GM12878 (cell line): ENCODE measurements at regions not wholly inside any gene's neighbourhood (a gene's known extent, or its start where the extent isn't known, plus 50 kb on each side); places are given as distances from the start of the nearest gene placed in this dataset.

Source experiments
- CEBPB ChIP-seq, 2 experiments: fragments of 150-350 bp in 1 of 2; IDR thresholded peaks; 2 replicates each; pipeline ENCODE4 v1.6.1; 2012 to 2014; ENCODE audit warnings: low read depth in 2 of 2, low read length in 2 of 2, borderline replicate concordance in 1 of 2, inconsistent platforms in 1 of 2
- CTCF ChIP-seq, 3 experiments: IDR thresholded peaks in 2 of 3; conservative IDR thresholded peaks in 1 of 3; 2 replicates each; pipeline ENCODE4 v1.5.1; 2011; ENCODE audit warnings: low read depth in 3 of 3, low read length in 3 of 3, mild to moderate bottlenecking in 3 of 3, control low read depth in 2 of 3, moderate library complexity in 2 of 3, inconsistent platforms in 1 of 3, mixed read lengths in 1 of 3; ENCODE audit not compliant: control insufficient read depth in 2 of 3, insufficient read depth in 1 of 3; ENCODE audit errors: extremely low read depth in 1 of 3
- EP300 ChIP-seq, 2 experiments: fragments of 150-350 bp in 1 of 2; IDR thresholded peaks; 2 replicates each; pipeline ENCODE4 v1.6.1; 2011 to 2012; ENCODE audit warnings: low read depth in 2 of 2, low read length in 2 of 2, borderline replicate concordance in 1 of 2, improper control_type of control experiment in 1 of 2, inconsistent platforms in 1 of 2; ENCODE audit not compliant: control insufficient read depth in 1 of 2
- MEF2A ChIP-seq: IDR thresholded peaks from 2 replicates; pipeline ENCODE4 v1.6.1; 2011; ENCODE audit warnings: low read depth, mild to moderate bottlenecking, low read length, moderate library complexity; ENCODE audit not compliant: insufficient read depth
- RAD21 ChIP-seq: IDR thresholded peaks from 2 replicates; pipeline ENCODE4 v1.6.1; 2011; ENCODE audit warnings: mild to moderate bottlenecking, low read depth, low read length, moderate library complexity; ENCODE audit not compliant: insufficient read depth
- SUZ12 ChIP-seq: fragments of 200-600 bp; sonication (generic); IDR thresholded peaks from one replicate; pipeline ENCODE4 v1.6.1; 2018; ENCODE audit warnings: antibody characterized with exemption, mild to moderate bottlenecking; ENCODE audit not compliant: unreplicated experiment
- ZNF24 ChIP-seq: fragments of 450-650 bp; IDR thresholded peaks from 2 replicates; pipeline ENCODE4 v1.6.1; 2017; ENCODE audit warnings: antibody characterized with exemption, mild to moderate bottlenecking
- TF ChIP-seq, protein P1 (sequence below): IDR thresholded peaks from 2 replicates; pipeline ENCODE4 v1.6.1; 2011; ENCODE audit warnings: mild to moderate bottlenecking, low read depth, low read length, moderate library complexity; ENCODE audit not compliant: insufficient replicate concordance

DNA sequence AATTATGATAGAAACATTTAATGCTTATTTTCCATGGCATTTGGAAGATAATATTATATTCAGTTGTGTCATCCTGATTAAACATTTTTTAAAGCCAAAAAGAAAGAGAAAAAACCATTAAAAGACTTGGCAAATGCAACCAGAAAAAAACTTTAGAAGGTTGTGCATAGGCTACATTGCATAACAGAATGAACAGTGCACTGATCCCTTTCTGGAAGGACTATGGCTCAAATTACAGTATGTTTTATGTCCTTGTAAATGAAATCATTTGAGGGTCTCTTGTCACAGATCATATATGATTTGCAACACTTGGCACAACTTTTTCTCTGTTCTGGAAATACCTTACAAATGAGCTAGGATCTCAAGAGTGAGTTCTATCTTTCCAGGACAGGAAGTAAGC lies 275.2 kb upstream of the FLRT2 start:
- TF ChIP-seq ZNF24 = no peak
- no peak for TF ChIP-seq CTCF (IDR thresholded peaks at IDR 0.05 in 2 of 3, conservative IDR thresholded peaks at IDR 0.05 in 1 of 3; ENCODE audit: control insufficient read depth in 2 of 3, extremely low read depth in 1 of 3, insufficient read depth in 1 of 3, low read depth in 3 of 3, low read length in 3 of 3)
- TF ChIP-seq EP300 (IDR thresholded peaks at IDR 0.05; ENCODE audit: borderline replicate concordance in 1 of 2, control insufficient read depth in 1 of 2, low read depth in 2 of 2, low read length in 2 of 2) = no peak
- no peak for TF ChIP-seq CEBPB (IDR thresholded peaks at IDR 0.05; ENCODE audit: borderline replicate concordance in 1 of 2, low read depth in 2 of 2, low read length in 2 of 2)
- no peak for TF ChIP-seq MEF2A
- no peak for TF ChIP-seq RAD21
- TF ChIP-seq, protein P1, sequence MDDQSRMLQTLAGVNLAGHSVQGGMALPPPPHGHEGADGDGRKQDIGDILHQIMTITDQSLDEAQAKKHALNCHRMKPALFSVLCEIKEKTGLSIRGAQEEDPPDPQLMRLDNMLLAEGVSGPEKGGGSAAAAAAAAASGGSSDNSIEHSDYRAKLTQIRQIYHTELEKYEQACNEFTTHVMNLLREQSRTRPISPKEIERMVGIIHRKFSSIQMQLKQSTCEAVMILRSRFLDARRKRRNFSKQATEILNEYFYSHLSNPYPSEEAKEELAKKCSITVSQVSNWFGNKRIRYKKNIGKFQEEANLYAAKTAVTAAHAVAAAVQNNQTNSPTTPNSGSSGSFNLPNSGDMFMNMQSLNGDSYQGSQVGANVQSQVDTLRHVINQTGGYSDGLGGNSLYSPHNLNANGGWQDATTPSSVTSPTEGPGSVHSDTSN = no peak
- TF ChIP-seq SUZ12 = no peak
